Glutamatergic neuron (in vitro differentiated cells): ENCODE measurements at regions not wholly inside any gene's neighbourhood (a gene's known extent, or its start where the extent isn't known, plus 50 kb on each side); places are given as distances from the start of the nearest gene placed in this dataset.

ENCODE experiments used
- DNase-seq: peaks from one replicate; pipeline ENCODE4 v3.0.0; 2022
- H3K27ac Mint-ChIP-seq: one replicate; pipeline ENCODE4 v1.8.0; 2020; ENCODE audit warnings: mild to moderate bottlenecking, mixed read lengths, inconsistent platforms; ENCODE audit not compliant: unreplicated experiment
- H3K27me3 Mint-ChIP-seq: one replicate; pipeline ENCODE4 v1.8.0; 2020; ENCODE audit warnings: mild to moderate bottlenecking, moderate library complexity, mixed read lengths, inconsistent platforms; ENCODE audit not compliant: unreplicated experiment
- H3K36me3 Mint-ChIP-seq: one replicate; pipeline ENCODE4 v1.8.0; 2020; ENCODE audit warnings: mild to moderate bottlenecking, mixed read lengths, inconsistent platforms; ENCODE audit not compliant: unreplicated experiment
- H3K4me1 Mint-ChIP-seq: one replicate; pipeline ENCODE4 v1.8.0; 2020; ENCODE audit warnings: mild to moderate bottlenecking, low read depth, mixed read lengths, inconsistent platforms; ENCODE audit not compliant: unreplicated experiment
- H3K4me3 Mint-ChIP-seq: one replicate; pipeline ENCODE4 v1.8.0; 2020; ENCODE audit warnings: mild to moderate bottlenecking, mixed read lengths, inconsistent platforms; ENCODE audit not compliant: unreplicated experiment
- H3K9me3 Mint-ChIP-seq: one replicate; pipeline ENCODE4 v1.8.0; 2020; ENCODE audit warnings: mild to moderate bottlenecking, moderate library complexity, mixed read lengths, inconsistent platforms; ENCODE audit not compliant: unreplicated experiment
- TF ChIP-seq, protein P1 (sequence below): fragments of 200-600 bp; sonication (generic); IDR thresholded peaks from one replicate; pipeline ENCODE4 v1.5.0; 2021; ENCODE audit not compliant: partially characterized antibody, unreplicated experiment

DNA sequence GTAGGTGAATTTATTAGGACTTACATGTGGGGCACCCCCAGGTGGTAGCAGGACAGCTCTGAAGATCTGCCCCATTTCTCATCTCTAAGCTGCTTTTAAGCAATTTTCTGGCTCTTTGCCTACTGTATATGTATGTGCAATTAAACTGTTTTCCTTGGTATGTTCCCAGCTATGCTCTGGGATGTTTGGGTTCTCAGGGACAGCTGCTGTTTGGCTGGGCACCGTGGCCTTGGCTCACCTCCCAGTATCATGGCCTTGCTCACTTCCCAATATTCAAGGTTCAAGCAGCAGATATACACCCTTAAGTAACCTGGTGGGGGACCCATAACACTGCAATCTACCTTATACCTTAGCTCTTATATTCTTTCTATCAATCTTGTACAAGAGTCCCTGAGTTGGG is 53.7 kb upstream of the KITLG start:
- H3K27ac Mint-ChIP-seq, result no peak overlapping the region
- no peak overlapping the region for H3K4me3 Mint-ChIP-seq
- no peaks in the 10 kb centered on the region for H3K36me3 Mint-ChIP-seq
- peaks cover 2% of the 10 kb centered on the region for H3K4me1 Mint-ChIP-seq
- no peak for DNase-seq
- H3K27me3 Mint-ChIP-seq, result peaks cover 1% of the 10 kb centered on the region
- no peaks in the 10 kb centered on the region for H3K9me3 Mint-ChIP-seq
- TF ChIP-seq, protein P1, sequence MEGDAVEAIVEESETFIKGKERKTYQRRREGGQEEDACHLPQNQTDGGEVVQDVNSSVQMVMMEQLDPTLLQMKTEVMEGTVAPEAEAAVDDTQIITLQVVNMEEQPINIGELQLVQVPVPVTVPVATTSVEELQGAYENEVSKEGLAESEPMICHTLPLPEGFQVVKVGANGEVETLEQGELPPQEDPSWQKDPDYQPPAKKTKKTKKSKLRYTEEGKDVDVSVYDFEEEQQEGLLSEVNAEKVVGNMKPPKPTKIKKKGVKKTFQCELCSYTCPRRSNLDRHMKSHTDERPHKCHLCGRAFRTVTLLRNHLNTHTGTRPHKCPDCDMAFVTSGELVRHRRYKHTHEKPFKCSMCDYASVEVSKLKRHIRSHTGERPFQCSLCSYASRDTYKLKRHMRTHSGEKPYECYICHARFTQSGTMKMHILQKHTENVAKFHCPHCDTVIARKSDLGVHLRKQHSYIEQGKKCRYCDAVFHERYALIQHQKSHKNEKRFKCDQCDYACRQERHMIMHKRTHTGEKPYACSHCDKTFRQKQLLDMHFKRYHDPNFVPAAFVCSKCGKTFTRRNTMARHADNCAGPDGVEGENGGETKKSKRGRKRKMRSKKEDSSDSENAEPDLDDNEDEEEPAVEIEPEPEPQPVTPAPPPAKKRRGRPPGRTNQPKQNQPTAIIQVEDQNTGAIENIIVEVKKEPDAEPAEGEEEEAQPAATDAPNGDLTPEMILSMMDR, result no peak

DNA sequence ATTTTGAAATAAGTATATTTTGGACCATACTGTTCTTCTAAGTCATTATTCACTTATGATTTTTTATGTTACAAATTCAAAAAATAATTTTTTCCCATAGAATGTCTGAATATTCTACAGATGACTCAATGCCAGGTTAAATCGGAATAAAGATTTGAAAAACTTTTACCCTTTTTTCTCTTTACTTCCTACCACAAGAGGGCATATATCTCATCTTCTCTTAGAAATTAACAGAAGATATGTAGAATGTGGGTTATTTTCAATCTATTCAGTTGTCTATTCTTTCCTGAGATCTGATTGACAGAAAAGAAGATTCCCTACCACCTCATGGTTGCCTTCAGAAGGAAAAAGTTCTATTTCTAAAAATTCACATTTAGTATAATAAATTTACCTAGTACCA is 53.0 kb upstream of the KITLG start:
- Mint-ChIP-seq H3K9me3 (no peaks in the 10 kb centered on the region), H3K4me3 (no peak overlapping the region), H3K4me1 (peaks cover 2% of the 10 kb centered on the region), H3K27ac (no peak overlapping the region), H3K27me3 (peaks cover 1% of the 10 kb centered on the region), H3K36me3 (no peaks in the 10 kb centered on the region)
- TF ChIP-seq, protein P1, result peak; percentile 41
- DNase-seq, result no peak

DNA sequence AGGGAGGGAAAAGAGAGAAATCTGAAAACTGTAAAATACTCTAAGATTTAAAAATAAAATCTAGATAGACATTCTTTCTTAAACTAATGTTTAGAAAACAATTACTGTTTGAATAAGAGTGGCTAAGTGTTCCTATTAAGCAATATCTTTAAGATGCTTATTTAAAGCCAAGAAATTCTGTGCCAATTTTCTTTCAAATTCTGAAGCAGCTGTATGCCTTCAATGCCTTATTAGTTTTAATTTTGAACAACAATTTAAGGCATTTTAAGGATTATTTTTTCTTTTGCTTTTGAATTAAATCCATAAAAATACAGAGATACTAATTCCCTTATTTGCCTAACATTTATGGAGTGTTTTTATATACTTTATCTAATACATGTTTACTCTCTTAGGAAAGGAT is 50.3 kb upstream of the KITLG start:
- H3K9me3 Mint-ChIP-seq, result no peaks in the 10 kb centered on the region
- no peaks in the 10 kb centered on the region for H3K36me3 Mint-ChIP-seq
- no peak overlapping the region for H3K27ac Mint-ChIP-seq
- H3K4me1 Mint-ChIP-seq, result peaks cover 2% of the 10 kb centered on the region
- peaks cover 1% of the 10 kb centered on the region for H3K27me3 Mint-ChIP-seq
- no peak for DNase-seq
- no peak overlapping the region for H3K4me3 Mint-ChIP-seq
- TF ChIP-seq, protein P1, result no peak
